ENCODE measurements at regions not wholly inside any gene's neighbourhood (a gene's known extent, or its start where the extent isn't known, plus 50 kb on each side); places are given as distances from the start of the nearest gene placed in this dataset.

DNA sequence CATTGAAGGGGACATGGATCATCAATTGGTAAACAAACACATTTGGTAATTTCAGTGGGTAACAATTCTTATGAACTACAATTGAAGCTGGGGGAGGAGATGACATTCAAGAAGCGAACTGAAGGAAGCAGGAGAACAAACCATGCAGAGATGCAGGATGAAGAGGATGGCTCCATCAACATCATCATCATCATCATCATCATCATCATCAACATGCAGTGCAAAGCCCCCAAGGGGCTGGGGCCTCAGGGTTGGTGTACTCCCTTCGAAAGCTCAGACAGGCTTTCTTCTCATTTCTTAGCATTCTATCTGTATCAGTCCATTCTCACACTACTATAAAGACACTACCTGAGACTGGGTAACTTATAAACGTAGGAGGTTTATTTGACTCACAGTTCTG is 105.8 kb downstream of the DUSP10 start:
- Mint-ChIP-seq H3K36me3 (ENCODE audit: low read depth, unreplicated experiment) (no peaks in the 10 kb centered on the region), H3K27ac (ENCODE audit: unreplicated experiment) (no peak overlapping the region), H3K27me3 (ENCODE audit: unreplicated experiment) (no peaks in the 10 kb centered on the region), H3K4me1 (ENCODE audit: unreplicated experiment) (no peaks in the 10 kb centered on the region), H3K4me3 (ENCODE audit: unreplicated experiment) (no peak overlapping the region), H3K9me3 (ENCODE audit: unreplicated experiment) (no peaks in the 10 kb centered on the region)
- TF ChIP-seq, protein P1, sequence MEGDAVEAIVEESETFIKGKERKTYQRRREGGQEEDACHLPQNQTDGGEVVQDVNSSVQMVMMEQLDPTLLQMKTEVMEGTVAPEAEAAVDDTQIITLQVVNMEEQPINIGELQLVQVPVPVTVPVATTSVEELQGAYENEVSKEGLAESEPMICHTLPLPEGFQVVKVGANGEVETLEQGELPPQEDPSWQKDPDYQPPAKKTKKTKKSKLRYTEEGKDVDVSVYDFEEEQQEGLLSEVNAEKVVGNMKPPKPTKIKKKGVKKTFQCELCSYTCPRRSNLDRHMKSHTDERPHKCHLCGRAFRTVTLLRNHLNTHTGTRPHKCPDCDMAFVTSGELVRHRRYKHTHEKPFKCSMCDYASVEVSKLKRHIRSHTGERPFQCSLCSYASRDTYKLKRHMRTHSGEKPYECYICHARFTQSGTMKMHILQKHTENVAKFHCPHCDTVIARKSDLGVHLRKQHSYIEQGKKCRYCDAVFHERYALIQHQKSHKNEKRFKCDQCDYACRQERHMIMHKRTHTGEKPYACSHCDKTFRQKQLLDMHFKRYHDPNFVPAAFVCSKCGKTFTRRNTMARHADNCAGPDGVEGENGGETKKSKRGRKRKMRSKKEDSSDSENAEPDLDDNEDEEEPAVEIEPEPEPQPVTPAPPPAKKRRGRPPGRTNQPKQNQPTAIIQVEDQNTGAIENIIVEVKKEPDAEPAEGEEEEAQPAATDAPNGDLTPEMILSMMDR (IDR thresholded peaks at IDR 0.05; ENCODE audit: unreplicated experiment), result no peak
- DNase-seq (ENCODE audit: low spot score), result no peak

DNA sequence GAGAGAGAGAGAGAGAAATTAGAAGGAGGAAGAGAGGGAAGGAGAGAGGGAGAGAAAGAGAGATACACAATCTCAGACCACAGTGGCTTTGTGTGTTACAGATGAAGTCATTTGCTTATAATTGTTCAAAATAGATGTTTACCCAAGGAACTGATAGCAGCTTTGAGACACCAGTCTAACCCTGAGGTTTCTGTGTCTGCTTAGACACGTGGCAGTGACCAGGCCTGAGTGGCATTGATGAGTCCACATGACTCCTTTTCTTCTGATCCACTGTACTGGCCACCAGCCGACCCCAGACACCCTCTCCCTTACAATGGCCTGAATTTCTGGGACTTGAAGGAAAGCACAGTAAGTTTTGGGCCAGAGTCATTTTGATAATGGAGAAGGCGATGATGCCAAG is 104.9 kb downstream of the DUSP10 start:
- Mint-ChIP-seq H3K4me3 (ENCODE audit: unreplicated experiment) (no peak overlapping the region), H3K27me3 (ENCODE audit: unreplicated experiment) (no peaks in the 10 kb centered on the region), H3K36me3 (ENCODE audit: low read depth, unreplicated experiment) (no peaks in the 10 kb centered on the region), H3K9me3 (ENCODE audit: unreplicated experiment) (no peaks in the 10 kb centered on the region), H3K27ac (ENCODE audit: unreplicated experiment) (no peak overlapping the region), H3K4me1 (ENCODE audit: unreplicated experiment) (no peaks in the 10 kb centered on the region)
- no peak for DNase-seq (ENCODE audit: low spot score)
- TF ChIP-seq, protein P1 (IDR thresholded peaks at IDR 0.05; ENCODE audit: unreplicated experiment), result no peak

DNA sequence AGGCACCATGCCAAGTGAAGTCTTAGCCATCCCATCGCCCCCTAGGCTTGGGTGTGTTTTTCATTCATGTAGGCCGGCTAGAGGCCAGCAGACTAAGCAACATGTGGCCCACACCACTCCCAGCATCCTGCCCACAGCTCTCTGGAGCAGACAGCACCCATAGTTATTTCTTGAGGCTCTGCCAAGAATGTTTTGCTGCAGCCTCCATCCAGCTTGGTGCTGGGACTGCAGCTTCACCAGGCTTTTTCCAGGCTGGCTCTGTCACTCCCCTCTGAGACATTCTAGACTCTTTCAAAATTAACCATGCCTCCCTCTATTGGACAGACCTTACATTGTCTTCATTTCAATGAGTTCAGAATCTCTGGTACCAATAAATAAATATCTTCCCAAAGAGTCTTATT is 104.2 kb downstream of the DUSP10 start:
- H3K27me3 Mint-ChIP-seq (ENCODE audit: unreplicated experiment), result peaks cover 1% of the 10 kb centered on the region

DNA sequence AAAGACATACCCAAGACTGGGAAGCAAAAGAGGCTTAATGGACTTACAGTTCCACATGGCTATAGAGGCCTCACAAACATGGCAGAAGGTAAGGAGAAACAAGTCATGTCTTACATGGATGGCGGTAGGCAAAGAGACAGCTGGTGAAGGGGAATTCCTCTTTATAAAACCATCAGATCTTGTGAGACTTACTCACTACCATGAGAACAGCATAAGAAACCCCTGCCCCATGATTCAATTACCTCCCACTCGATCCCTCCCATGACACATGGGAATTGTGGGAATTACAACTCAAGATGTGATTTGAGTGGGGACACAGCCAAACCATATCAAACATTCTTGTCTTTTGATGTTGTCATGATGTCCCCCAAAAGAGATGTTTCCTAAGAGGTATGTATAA is 103.3 kb downstream of the DUSP10 start:
- H3K27me3 Mint-ChIP-seq (ENCODE audit: unreplicated experiment), result peaks cover 1% of the 10 kb centered on the region
- H3K27ac Mint-ChIP-seq (ENCODE audit: unreplicated experiment), result no peak overlapping the region
- TF ChIP-seq, protein P1 (IDR thresholded peaks at IDR 0.05; ENCODE audit: unreplicated experiment), result no peak

More for the DNA sequence above, 104.2 kb downstream of the DUSP10 start:
- no peak overlapping the region for H3K4me3 Mint-ChIP-seq (ENCODE audit: unreplicated experiment)
- H3K36me3 Mint-ChIP-seq (ENCODE audit: low read depth, unreplicated experiment), result no peaks in the 10 kb centered on the region
- no peak for DNase-seq (ENCODE audit: low spot score)
- TF ChIP-seq, protein P1 (IDR thresholded peaks at IDR 0.05; ENCODE audit: unreplicated experiment), result no peak
- no peak overlapping the region for H3K27ac Mint-ChIP-seq (ENCODE audit: unreplicated experiment)
- no peaks in the 10 kb centered on the region for H3K4me1 Mint-ChIP-seq (ENCODE audit: unreplicated experiment)
- H3K9me3 Mint-ChIP-seq (ENCODE audit: unreplicated experiment), result no peaks in the 10 kb centered on the region

DNA sequence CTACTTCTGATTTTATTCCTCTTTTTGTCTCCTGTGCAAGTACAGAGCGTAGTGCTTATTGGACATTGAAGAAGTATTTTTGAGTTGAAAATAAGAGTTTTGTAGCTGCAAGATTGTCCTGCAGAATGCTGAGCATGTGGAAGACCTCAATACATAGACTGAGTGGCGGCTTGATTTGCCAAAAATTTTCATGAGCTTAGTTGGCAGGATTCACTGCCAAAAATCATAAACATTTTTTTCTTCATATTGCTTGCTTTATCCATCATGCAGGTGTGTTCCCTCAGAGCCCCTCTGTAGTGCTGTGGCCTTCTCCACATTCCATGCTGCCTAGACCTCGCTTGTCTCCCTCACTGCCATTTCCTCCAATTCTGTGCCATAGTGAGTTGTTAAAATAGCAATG is 100.1 kb downstream of the DUSP10 start:
- Mint-ChIP-seq H3K4me1 (ENCODE audit: unreplicated experiment) (no peaks in the 10 kb centered on the region), H3K27ac (ENCODE audit: unreplicated experiment) (no peak overlapping the region), H3K27me3 (ENCODE audit: unreplicated experiment) (peaks cover 1% of the 10 kb centered on the region), H3K4me3 (ENCODE audit: unreplicated experiment) (no peak overlapping the region), H3K9me3 (ENCODE audit: unreplicated experiment) (no peaks in the 10 kb centered on the region), H3K36me3 (ENCODE audit: low read depth, unreplicated experiment) (no peaks in the 10 kb centered on the region)
- TF ChIP-seq, protein P1 (IDR thresholded peaks at IDR 0.05; ENCODE audit: unreplicated experiment), result no peak
- DNase-seq (ENCODE audit: low spot score), result no peak

More for the DNA sequence above, 103.3 kb downstream of the DUSP10 start:
- no peaks in the 10 kb centered on the region for H3K36me3 Mint-ChIP-seq (ENCODE audit: low read depth, unreplicated experiment)
- no peaks in the 10 kb centered on the region for H3K9me3 Mint-ChIP-seq (ENCODE audit: unreplicated experiment)
- H3K4me1 Mint-ChIP-seq (ENCODE audit: unreplicated experiment), result no peaks in the 10 kb centered on the region
- H3K4me3 Mint-ChIP-seq (ENCODE audit: unreplicated experiment), result no peak overlapping the region
- DNase-seq (ENCODE audit: low spot score), result no peak

Data from endothelial cell (in vitro differentiated cells).